ENCODE measurements at regions not wholly inside any gene's neighbourhood (a gene's known extent, or its start where the extent isn't known, plus 50 kb on each side); places are given as distances from the start of the nearest gene placed in this dataset.

- peaks cover 21% of the 10 kb centered on the region for H3K4me1 ChIP-seq (ENCODE audit: control insufficient read depth, low read length)
- peaks cover 7% of the 10 kb centered on the region; the same call in 1 of the 2 replicates for H3K9me3 ChIP-seq (ENCODE audit: control insufficient read depth, insufficient read depth, low read length)
- no peak overlapping the region for H3K4me3 ChIP-seq (ENCODE audit: low read length)
- no peaks in the 10 kb centered on the region for H3K9me2 ChIP-seq (replicated peaks; ENCODE audit: control insufficient read depth, low read length)
- no peak overlapping the region for H3K27ac ChIP-seq (ENCODE audit: low read depth, low read length)
- no peaks in the 10 kb centered on the region for H4K20me1 ChIP-seq (ENCODE audit: control insufficient read depth, insufficient read depth, low read depth, low read length)
- no peak overlapping the region for H3K4me2 ChIP-seq (ENCODE audit: low read length)
- H3F3A ChIP-seq (ENCODE audit: control insufficient read depth, insufficient read depth), result peaks cover 6% of the 10 kb centered on the region
- H3K27me3 ChIP-seq (ENCODE audit: control insufficient read depth, low read length), result no peaks in the 10 kb centered on the region
- H3K79me2 ChIP-seq (ENCODE audit: control insufficient read depth, low read length), result no peaks in the 10 kb centered on the region
- TF ChIP-seq EZH2phosphoT487 (IDR thresholded peaks at IDR 0.05; ENCODE audit: borderline replicate concordance, low read length) (no peak), CTCF (IDR thresholded peaks at IDR 0.05; ENCODE audit: low read depth, low read length, poor library complexity, severe bottlenecking) (no peak)
- H3K36me3 ChIP-seq (ENCODE audit: control insufficient read depth, low read length), result no peaks in the 10 kb centered on the region
Observed at GRCh38 chr1:93744299-93744988, 62.8 kb upstream of the BCAR3 start.

- no peaks in the 10 kb centered on the region for H3K9me2 ChIP-seq (replicated peaks; ENCODE audit: control insufficient read depth, low read length)
- H4K20me1 ChIP-seq (ENCODE audit: control insufficient read depth, insufficient read depth, low read depth, low read length), result no peaks in the 10 kb centered on the region
- H3K4me3 ChIP-seq (ENCODE audit: low read length), result no peak overlapping the region
- no peaks in the 10 kb centered on the region for H3F3A ChIP-seq (ENCODE audit: control insufficient read depth, insufficient read depth)
- H3K36me3 ChIP-seq (ENCODE audit: control insufficient read depth, low read length), result no peaks in the 10 kb centered on the region
- H3K9me3 ChIP-seq (ENCODE audit: control insufficient read depth, insufficient read depth, low read length), result peaks cover 7% of the 10 kb centered on the region; the same call in 1 of the 2 replicates
- H3K27ac ChIP-seq (ENCODE audit: low read depth, low read length), result no peak overlapping the region
- H3K79me2 ChIP-seq (ENCODE audit: control insufficient read depth, low read length), result no peaks in the 10 kb centered on the region
- no peaks in the 10 kb centered on the region for H3K27me3 ChIP-seq (ENCODE audit: control insufficient read depth, low read length)
- peaks cover 12% of the 10 kb centered on the region for H3K4me1 ChIP-seq (ENCODE audit: control insufficient read depth, low read length)
- TF ChIP-seq CTCF (IDR thresholded peaks at IDR 0.05; ENCODE audit: low read depth, low read length, poor library complexity, severe bottlenecking), result no peak
- TF ChIP-seq EZH2phosphoT487 (IDR thresholded peaks at IDR 0.05; ENCODE audit: borderline replicate concordance, low read length), result no peak
- H3K4me2 ChIP-seq (ENCODE audit: low read length), result no peak overlapping the region
Observed at GRCh38 chr1:93743465-93743864, 61.8 kb upstream of the BCAR3 start.

- Histone ChIP-seq H3K4me2 (ENCODE audit: low read length) (no peak overlapping the region), H4K20me1 (ENCODE audit: control insufficient read depth, insufficient read depth, low read depth, low read length) (no peaks in the 10 kb centered on the region), H3K27me3 (ENCODE audit: control insufficient read depth, low read length) (no peaks in the 10 kb centered on the region), H3K9me3 (ENCODE audit: control insufficient read depth, insufficient read depth, low read length) (no peaks in the 10 kb centered on the region), H3K27ac (ENCODE audit: low read depth, low read length) (no peak overlapping the region), H3K9me2 (replicated peaks; ENCODE audit: control insufficient read depth, low read length) (no peaks in the 10 kb centered on the region), H3F3A (ENCODE audit: control insufficient read depth, insufficient read depth) (no peaks in the 10 kb centered on the region), H3K79me2 (ENCODE audit: control insufficient read depth, low read length) (no peaks in the 10 kb centered on the region), H3K36me3 (ENCODE audit: control insufficient read depth, low read length) (no peaks in the 10 kb centered on the region), H3K4me3 (ENCODE audit: low read length) (no peak overlapping the region), H3K4me1 (ENCODE audit: control insufficient read depth, low read length) (0 out of 2 replicates have a peak, but pooled peaks cover 3% of the 10 kb centered on the region)
- TF ChIP-seq CTCF (IDR thresholded peaks at IDR 0.05; ENCODE audit: low read depth, low read length, poor library complexity, severe bottlenecking), result no peak
- no peak for TF ChIP-seq EZH2phosphoT487 (IDR thresholded peaks at IDR 0.05; ENCODE audit: borderline replicate concordance, low read length)
Observed at GRCh38 chr1:93740601-93741031, 59.0 kb upstream of the BCAR3 start.
